ENCODE measurements at regions not wholly inside any gene's neighbourhood (a gene's known extent, or its start where the extent isn't known, plus 50 kb on each side); places are given as distances from the start of the nearest gene placed in this dataset.

- no peak for DNase-seq (ENCODE audit: low spot score)
These were observed 1351.2 kb downstream of the STIM2 start for GRCh38 chr4:28211676-28212470.

- DNase-seq (ENCODE audit: low spot score), result no peak
These were observed 1360.9 kb downstream of the STIM2 start for GRCh38 chr4:28221536-28221935.

- DNase-seq (ENCODE audit: low spot score), result peak; percentile 47
These were observed 1364.4 kb downstream of the STIM2 start for GRCh38 chr4:28225050-28225449.

- no peak for DNase-seq (ENCODE audit: low spot score)
These were observed 1365.2 kb downstream of the STIM2 start for GRCh38 chr4:28225689-28226353.

- no peak for DNase-seq (ENCODE audit: low spot score)
These were observed 1366.3 kb downstream of the STIM2 start for GRCh38 chr4:28226962-28227361.

GRCh38 chr4:28227764-28228163 lies 1367.1 kb downstream of the STIM2 start:
- no peak for DNase-seq (ENCODE audit: low spot score)

- DNase-seq (ENCODE audit: low spot score), result no peak
These were observed 1368.2 kb downstream of the STIM2 start for GRCh38 chr4:28228561-28229491.

- DNase-seq (ENCODE audit: low spot score), result no peak
These were observed 1371.7 kb downstream of the STIM2 start for GRCh38 chr4:28232376-28232775.

- DNase-seq (ENCODE audit: low spot score), result no peak
These were observed 1372.3 kb downstream of the STIM2 start for GRCh38 chr4:28232951-28233350.

GRCh38 chr4:28233724-28234123 lies 1373.1 kb downstream of the STIM2 start:
- no peak for DNase-seq (ENCODE audit: low spot score)

- DNase-seq (ENCODE audit: low spot score), result no peak
These were observed 1378.2 kb downstream of the STIM2 start for GRCh38 chr4:28238876-28239275.

GRCh38 chr4:28241021-28241420 lies 1380.4 kb downstream of the STIM2 start:
- DNase-seq (ENCODE audit: low spot score), result no peak

- DNase-seq (ENCODE audit: low spot score), result no peak
These were observed 1387.2 kb downstream of the STIM2 start for GRCh38 chr4:28247805-28248204.

- no peak for DNase-seq (ENCODE audit: low spot score)
These were observed 1387.6 kb downstream of the STIM2 start for GRCh38 chr4:28248269-28248668.

- DNase-seq (ENCODE audit: low spot score), result no peak
These were observed 1390.0 kb downstream of the STIM2 start for GRCh38 chr4:28250646-28251045.

- DNase-seq (ENCODE audit: low spot score), result no peak
These were observed 1391.2 kb downstream of the STIM2 start for GRCh38 chr4:28251831-28252230.

- DNase-seq (ENCODE audit: low spot score), result no peak
These were observed 1393.4 kb downstream of the STIM2 start for GRCh38 chr4:28254003-28254402.

- DNase-seq (ENCODE audit: low spot score), result no peak
These were observed 1395.7 kb downstream of the STIM2 start for GRCh38 chr4:28256295-28256694.

- no peak for DNase-seq (ENCODE audit: low spot score)
These were observed 1399.3 kb downstream of the STIM2 start for GRCh38 chr4:28259951-28260350.

- no peak for DNase-seq (ENCODE audit: low spot score)
These were observed 1406.5 kb downstream of the STIM2 start for GRCh38 chr4:28267166-28267565.

- DNase-seq (ENCODE audit: low spot score), result no peak
These were observed 1408.8 kb downstream of the STIM2 start for GRCh38 chr4:28269426-28269825.

- DNase-seq (ENCODE audit: low spot score), result no peak
These were observed 1417.3 kb downstream of the STIM2 start for GRCh38 chr4:28277931-28278330.

Measured in HT-29 (cell line).